GM21515 (cell line): ENCODE measurements at regions not wholly inside any gene's neighbourhood (a gene's known extent, or its start where the extent isn't known, plus 50 kb on each side); places are given as distances from the start of the nearest gene placed in this dataset.
"Not testable (repeated sequence)": the region's sequence is repeated elsewhere in the genome, so short reads cannot be mapped to it uniquely, and the experiment has no call there.

Source experiments
- ATAC-seq: cut with Tn5 transposase; IDR thresholded peaks from one replicate; pipeline ENCODE4 v1.9.1; 2021; ENCODE audit not compliant: unreplicated experiment

DNA sequence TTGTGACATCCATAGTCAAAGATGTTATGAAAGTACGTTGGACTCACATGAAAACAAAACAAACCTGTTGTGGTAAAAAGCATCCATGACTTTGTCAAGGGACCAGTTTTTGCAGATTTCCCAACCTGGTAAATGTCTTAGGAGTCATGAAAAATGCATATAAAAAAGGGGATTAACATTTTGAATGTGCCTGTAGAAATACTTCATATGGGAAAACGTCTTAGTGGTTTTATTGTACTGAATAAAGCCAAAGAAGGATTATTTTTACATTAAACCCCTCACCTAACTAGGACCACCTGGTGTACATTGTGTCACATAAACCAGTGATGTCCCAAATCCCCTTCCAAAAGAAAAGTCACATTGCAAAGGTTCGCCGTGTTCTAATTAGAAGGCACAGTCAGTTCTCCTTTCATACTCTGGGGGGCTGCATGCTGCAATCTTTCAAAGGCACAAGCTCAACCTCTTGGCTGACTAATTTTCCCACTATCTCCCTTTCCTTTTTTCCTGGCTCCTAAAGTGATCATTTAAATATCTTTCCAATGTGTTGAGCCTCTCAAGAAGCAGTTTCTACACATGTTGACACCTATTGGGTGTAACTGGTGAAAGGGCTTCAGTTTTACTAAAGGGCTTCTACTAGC, 119.8 kb upstream of the SPAG17 start:
- no peak for ATAC-seq

- no peak for ATAC-seq
These were observed 118.5 kb upstream of the SPAG17 start for GRCh38 chr1:118303534-118303933.

GRCh38 chr1:118303064-118303463, 118.0 kb upstream of the SPAG17 start:
- no peak for ATAC-seq

DNA sequence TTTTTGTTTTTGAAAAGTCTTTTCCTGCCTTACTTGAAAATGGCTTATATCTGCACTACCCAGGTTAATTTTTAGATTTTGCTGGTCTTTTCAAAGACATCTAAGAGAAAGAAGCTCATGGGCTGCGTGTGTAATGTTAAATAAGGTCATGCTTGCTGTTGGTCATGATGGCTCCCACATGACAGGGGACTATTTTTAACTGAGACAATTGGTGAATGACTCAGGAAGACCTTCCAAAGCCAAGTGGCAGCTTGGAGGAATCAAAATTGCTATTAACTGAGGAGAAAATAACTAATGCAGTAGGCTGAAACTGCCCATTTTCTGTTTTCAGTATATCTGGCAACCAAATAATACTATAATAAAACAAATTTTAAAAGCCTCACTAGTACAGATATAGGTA, 117.1 kb upstream of the SPAG17 start:
- ATAC-seq = no peak

- no peak for ATAC-seq
These were observed 115.8 kb upstream of the SPAG17 start for GRCh38 chr1:118300808-118301207.

GRCh38 chr1:118298397-118298796, 113.4 kb upstream of the SPAG17 start:
- no peak for ATAC-seq

GRCh38 chr1:118297521-118297920, 112.5 kb upstream of the SPAG17 start:
- ATAC-seq = no peak

- no peak for ATAC-seq
These were observed 110.0 kb upstream of the SPAG17 start for GRCh38 chr1:118294875-118295642.

DNA sequence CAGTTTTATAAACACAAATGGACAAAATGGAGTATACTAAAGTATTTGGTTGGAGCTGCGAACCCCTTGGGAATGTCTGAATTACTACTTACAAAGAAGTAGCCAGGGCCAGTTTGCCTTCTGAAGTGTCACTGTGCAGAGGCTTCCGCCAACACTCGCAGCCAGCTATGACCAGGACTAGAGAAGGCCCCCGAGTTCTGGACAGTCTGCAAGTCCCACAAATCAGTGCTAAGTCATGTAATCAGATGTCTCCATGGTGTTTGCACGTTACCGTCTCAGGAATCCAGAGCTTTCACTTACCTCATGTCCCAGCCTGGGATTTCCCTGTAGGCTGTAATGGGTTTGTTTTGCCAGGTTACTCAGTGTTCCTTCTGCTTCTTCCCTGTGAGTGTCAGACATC, 106.6 kb upstream of the SPAG17 start:
- no peak for ATAC-seq

- no peak for ATAC-seq
These were observed 105.5 kb upstream of the SPAG17 start for GRCh38 chr1:118290571-118290970.

DNA sequence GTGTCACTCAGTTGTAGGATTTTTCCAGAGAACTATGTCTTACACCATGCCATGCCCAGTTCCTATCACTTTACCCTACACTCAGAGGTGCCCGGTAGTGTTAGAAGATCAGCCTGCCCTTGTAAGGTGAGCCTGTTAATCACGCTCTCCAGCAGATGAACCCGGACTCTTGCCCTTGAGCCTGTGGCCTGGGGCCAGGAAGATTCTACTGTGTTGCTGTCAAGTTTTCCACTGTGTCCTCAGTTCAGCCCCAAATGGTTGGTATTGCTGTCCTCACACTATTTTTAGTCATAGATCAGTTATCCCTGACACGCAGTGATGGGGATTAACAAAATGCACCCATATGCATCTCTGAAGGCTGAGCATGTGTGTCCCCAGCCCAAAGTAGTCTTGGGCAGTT, 105.0 kb upstream of the SPAG17 start:
- ATAC-seq = no peak

- ATAC-seq = not testable (repeated sequence)
These were observed 95.6 kb upstream of the SPAG17 start for GRCh38 chr1:118280656-118281055.

DNA sequence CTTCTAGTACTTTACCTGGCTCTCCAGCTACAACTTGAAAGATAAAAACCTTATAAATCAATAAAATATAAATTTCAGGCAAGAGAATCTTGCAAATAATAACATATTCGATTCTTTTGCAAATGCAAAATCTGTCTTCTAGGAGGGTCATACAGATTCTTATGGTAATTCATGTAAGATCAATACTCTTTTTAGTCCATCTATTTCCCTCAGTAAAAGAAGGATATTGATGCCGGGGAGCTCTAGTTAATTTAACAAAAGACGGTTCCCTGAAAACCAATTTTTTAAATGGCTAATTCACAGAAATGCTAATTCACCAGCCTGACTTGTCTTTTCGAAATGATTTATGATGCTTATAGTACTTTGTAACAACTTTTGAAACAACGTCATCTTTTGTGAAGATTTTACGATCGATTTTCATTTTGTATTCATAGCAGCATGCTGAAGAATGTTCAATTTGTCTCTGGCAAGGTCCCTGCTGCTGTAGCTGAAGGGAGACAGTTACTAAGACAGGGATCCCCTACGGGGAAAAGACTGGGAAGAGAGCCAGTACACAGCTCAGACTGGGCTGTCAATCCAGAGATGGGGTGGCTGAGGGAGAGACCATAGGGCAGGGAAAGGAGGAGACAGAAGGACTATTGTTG, 90.6 kb upstream of the SPAG17 start:
- ATAC-seq = no peak

- ATAC-seq = no peak
These were observed 87.9 kb upstream of the SPAG17 start for GRCh38 chr1:118272884-118273283.

DNA sequence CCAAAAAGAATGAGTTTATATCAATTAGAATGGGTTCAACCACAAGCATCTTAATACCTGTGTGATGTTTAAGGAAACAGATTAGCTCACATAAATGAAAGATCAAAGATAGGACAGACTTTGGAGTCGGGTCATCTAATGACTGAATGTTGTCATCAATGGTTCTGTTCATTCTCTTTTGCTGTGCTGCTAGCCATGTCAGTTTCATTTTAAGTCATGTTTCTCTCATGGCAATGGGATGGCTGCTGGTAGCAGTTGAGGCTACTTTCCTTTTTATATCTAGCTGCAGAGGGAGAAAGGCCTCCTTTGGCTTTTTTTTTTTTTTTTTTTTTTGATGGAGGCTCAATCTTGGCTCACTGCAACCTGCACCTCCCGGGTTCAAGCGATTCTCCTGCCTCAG, 86.9 kb upstream of the SPAG17 start:
- no peak for ATAC-seq

- no peak for ATAC-seq
These were observed 84.6 kb upstream of the SPAG17 start for GRCh38 chr1:118269598-118269997.

- ATAC-seq = no peak
These were observed 81.4 kb upstream of the SPAG17 start for GRCh38 chr1:118266436-118266835.

GRCh38 chr1:118264343-118264742, 79.3 kb upstream of the SPAG17 start:
- ATAC-seq = no peak

GRCh38 chr1:118262865-118263264, 77.8 kb upstream of the SPAG17 start:
- ATAC-seq = no peak

GRCh38 chr1:118258975-118259374, 73.9 kb upstream of the SPAG17 start:
- ATAC-seq = no peak

DNA sequence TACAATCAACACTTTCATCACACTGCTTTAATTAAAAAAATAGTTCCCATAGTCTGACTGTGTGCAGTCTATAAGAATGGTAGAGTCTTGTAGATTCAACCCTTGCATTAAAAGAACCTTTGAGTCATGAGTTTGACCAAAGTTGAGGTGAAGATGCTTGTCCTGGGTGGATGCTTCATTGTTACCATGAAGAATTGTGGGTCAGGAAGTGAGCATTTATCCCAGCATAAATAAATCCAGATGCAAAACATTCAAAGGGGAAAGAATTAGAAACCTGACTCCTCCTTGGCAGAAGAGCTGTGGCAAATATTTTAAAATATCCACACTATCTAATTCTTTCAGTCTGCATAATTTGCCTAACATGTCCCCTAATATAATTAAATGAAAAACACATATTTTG, 72.9 kb upstream of the SPAG17 start:
- no peak for ATAC-seq
